ENCODE measurements at regions not wholly inside any gene's neighbourhood (a gene's known extent, or its start where the extent isn't known, plus 50 kb on each side); places are given as distances from the start of the nearest gene placed in this dataset.
"Not testable (repeated sequence)": the region's sequence is repeated elsewhere in the genome, so short reads cannot be mapped to it uniquely, and the experiment has no call there.

DNA sequence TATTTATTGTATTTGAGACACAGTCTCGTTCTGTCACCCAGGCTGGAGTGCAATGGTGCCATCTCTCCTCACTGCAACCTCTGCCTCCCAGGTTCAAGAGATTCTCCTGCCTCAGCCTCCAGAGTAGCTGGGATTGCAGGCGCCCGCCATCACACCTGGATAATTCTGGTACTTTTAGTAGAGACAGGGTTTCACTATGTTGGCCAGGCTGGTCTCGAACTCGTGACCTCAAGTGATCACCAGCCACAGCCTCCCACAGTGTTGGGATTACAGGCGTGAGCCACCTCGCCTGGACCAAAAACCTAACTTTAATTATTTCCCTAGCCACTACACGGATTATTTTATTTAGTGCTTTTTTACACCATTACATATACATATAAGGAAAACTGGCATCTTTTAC, 1674.0 kb downstream of the SPATA31A7 start:
- TF ChIP-seq, protein P1, sequence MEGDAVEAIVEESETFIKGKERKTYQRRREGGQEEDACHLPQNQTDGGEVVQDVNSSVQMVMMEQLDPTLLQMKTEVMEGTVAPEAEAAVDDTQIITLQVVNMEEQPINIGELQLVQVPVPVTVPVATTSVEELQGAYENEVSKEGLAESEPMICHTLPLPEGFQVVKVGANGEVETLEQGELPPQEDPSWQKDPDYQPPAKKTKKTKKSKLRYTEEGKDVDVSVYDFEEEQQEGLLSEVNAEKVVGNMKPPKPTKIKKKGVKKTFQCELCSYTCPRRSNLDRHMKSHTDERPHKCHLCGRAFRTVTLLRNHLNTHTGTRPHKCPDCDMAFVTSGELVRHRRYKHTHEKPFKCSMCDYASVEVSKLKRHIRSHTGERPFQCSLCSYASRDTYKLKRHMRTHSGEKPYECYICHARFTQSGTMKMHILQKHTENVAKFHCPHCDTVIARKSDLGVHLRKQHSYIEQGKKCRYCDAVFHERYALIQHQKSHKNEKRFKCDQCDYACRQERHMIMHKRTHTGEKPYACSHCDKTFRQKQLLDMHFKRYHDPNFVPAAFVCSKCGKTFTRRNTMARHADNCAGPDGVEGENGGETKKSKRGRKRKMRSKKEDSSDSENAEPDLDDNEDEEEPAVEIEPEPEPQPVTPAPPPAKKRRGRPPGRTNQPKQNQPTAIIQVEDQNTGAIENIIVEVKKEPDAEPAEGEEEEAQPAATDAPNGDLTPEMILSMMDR (IDR thresholded peaks at IDR 0.05) = not testable (repeated sequence)
- TF ChIP-seq POLR2A (IDR thresholded peaks at IDR 0.05) = not testable (repeated sequence)
